COLO668 (cell line): ENCODE measurements at regions not wholly inside any gene's neighbourhood (a gene's known extent, or its start where the extent isn't known, plus 50 kb on each side); places are given as distances from the start of the nearest gene placed in this dataset.

Experiments used
- DNase-seq: peaks from one replicate; lab custom pipeline; 2025; ENCODE audit not compliant: unreplicated experiment; lab: John Stamatoyannopoulos, UW

DNA sequence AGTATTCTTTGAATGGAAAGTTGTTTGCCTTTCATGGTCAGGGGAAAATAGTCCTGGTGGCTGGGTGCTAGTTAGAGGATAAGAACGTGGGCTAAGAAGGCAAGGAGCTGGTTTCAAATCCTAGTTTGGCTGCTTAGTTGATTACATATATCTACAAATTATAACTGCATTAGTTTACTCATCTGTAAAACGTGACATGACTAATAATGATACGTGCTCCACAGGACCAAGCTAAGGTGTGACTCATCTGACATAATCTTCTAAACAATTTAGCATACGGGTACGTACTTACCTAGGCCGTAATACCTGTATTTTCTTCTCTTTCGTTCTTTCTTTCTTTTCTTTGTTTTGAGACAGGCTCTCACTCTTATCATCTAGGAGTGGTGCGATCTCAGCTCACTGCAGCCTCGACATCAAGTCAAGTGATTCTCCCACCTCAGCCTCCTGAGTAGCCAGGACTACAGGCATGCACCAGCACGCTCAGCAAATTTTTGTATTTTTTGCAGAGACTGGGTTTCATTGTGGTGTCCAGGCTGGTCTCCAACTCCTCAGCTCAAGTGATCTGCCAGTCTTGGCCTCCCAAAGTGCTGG lies 1274.2 kb upstream of the GJE1 start:
- DNase-seq: no peak

DNA sequence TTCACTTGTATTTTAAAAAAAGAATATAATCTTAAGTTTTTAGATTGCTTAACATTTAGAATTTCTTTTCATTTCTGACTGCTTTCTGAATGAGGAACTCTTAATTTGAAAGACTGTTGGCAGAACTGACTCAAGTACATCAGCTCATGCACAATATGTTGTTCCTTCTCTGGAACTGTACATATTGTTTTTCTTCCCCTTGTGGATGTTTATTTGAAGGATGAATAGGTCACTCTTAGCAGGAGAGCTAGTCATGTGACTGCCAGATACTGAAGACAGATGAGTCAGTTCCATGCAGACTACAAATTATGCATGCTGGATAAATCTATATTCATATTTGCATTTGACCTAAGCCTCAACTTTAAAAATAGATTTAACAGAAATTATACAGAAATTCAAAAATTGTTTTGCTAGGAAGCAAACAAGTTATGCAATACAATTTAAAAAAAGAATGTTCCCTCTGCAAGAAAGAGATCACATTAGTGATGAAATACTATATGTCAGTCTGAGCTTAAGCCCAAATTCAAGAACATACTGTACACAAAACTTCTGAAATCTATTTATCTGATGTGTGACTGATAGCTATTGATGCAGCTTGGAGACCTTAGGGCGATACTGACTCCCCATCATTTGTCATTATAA lies 1274.9 kb upstream of the GJE1 start:
- DNase-seq: no peak

DNA sequence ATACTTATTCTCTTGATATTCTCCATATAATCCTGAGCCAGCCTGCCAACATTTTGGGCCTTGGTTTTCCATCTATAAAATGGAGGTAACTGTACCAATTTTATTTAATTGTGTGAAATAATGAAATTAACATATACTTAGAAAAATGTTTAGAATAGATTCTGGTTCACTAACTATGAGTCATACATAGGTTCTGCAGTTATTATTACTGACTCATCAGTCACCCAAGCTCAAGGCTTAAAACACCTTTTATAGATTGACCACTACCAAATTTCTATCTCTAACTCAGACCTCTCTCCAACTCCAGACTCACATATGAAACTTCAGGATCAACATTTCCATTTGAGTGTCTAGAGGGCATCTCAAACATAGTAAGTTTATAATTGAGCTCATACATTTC lies 1277.2 kb upstream of the GJE1 start:
- no peak for DNase-seq

DNA sequence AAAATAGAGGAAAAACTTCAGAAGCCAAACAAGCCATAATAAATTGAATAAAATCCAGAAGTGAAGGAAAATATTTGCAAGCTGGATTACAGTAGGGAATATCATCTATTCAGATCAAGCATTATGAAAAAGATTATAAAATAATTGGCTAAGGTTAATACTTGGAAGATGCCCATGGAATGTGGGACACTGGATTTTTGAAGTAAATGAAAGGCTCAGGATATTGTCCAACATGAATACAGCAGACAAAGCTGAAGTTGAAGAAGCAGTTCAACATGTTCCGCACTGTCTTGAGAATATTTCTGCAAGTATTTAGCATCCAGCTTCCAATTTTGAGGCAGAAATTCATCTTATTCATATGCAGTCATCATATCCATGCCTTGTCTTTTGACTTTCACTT lies 1278.4 kb upstream of the GJE1 start:
- no peak for DNase-seq

DNA sequence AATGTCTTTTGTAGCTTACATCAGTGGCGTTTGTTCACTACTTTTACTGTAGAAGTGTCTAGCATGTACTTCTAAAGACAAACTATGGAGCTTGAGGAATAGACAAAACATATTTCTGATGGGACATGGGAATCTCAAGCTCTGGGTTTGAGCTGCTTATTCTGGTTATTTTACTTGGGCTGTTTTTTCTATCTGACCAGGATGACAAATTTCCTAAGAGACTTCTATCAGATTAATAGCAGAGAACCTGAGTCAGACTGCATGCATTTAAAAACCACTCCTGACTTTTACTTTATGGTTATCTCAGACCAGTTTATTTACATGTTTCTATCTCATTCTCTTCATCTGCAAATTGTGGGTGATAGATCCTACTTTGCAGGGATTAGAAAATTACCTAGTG lies 1282.3 kb upstream of the GJE1 start:
- DNase-seq: no peak

DNA sequence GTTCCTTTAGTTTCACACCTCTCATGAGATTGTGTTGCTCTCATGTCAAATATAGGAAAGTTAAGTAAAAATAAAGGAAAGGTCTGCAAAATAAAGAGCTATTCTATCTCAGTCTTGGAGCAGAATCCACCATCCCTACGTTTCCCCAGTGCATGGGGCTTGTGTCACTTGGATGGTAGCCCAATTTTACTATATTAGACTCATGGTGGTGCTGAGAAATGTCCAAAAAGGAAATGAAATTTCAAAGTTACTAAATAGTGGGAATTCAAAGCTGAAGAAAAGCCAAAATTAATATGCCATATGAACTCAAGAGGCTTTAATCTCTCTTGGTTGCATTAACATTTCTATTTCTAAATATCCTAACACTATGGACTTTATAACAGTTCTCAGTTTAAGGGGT lies 1283.3 kb upstream of the GJE1 start:
- DNase-seq: no peak

DNA sequence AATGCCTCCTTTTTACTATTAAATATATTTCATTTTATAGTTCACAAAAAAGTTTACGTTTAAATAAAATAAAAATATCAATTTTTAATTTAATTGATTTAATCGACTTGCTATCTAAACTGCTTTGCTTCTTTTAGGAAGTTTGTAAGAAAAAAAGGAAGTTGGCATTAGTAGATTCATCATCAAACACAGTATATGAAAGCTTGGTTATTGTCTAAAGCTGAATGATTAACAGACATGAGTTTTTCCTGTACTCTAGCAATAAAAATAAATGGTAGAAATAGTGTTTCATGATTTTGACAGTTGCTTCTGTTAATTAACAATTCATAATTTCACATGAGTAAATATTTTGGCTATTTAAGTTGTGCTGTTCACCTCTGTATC lies 1285.5 kb upstream of the GJE1 start:
- DNase-seq: no peak

DNA sequence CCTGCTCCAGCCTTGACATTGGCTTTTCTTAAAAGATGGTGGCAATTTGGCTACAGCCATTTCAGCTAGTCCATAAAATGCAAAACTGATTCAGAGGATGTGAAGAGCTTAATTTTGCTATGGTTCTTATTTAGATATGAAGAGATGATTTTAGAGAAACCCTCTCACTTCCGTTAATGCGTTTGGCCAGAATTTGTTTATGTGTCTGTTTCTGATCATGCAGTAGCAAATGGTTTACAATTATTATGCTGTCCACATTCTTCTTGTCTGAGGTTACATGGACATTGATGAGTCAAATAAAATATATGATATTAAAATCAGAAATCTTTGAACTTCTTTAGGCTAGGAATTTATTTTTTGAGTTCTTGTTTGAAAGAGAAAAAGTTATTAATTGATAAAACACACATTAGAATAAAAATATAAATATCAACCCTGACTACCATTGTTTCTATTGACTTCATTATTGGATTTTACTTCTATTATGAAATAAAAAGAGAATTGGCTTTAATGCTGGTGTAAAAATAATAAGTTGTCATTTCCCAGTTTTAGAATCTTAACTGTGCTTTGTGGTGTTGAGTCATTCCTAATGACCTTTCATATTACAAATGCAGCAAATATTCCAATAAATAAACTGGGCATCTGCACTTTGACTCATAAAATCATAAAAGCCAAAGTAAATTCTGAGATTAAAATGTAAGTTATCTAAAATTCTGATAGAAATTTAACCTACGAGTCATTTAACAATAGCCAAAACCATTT lies 1286.0 kb upstream of the GJE1 start:
- DNase-seq: no peak

DNA sequence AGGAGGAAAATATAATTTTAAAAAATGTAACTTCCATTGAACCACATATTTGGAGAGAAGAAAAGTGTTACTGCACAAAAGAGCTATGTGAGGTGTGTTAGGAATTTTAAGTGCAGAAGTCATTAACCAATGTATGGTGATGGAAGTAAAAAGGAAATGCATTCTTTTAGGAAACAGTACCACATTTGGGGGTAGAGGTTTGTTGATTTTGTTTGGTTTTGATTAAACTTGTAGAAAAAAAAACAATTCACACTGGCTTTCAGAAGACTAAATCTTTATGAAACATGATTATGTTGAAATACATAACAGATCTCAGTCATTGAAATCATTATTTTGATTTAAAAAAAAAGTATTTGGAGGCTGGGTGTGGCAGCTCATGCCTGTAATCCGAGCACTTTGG lies 1287.0 kb upstream of the GJE1 start:
- DNase-seq: no peak

DNA sequence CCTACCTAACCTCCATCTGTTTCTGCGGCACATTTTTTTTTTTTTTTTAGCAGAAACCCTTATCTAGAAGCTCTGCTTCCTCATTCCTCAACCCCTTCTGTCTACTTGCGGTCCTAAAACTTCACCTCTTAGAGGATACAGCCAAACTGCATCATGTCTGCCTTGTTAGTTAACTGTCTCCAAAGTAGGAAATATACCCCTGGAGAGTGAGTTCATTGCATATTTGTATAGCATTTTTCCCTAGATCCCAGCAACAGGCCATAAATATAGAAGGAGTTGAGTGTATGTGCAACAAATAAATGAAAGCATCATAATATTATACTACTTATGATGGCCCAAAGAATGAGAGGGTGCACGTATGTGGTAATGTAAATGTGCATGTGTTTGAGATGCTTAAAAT lies 1288.6 kb upstream of the GJE1 start:
- DNase-seq: no peak

DNA sequence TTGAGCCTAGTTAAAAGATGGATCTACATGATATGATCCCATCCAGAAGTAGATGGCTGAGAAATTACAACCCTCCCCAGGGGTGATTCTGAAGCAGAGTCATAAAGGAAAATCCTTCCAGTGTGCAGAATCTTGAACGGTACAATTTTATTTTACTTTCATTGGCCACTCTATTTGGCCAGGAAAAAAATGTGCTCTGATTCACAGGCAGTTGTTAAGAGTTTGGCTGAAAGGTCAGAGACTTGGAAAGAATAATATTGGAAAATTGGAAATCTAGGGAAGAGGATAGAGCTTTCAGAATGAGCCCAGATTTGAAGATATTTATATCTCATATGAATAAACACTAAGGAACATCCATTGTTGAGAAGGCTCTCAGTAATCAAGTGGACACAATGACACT lies 1299.3 kb upstream of the GJE1 start:
- no peak for DNase-seq

DNA sequence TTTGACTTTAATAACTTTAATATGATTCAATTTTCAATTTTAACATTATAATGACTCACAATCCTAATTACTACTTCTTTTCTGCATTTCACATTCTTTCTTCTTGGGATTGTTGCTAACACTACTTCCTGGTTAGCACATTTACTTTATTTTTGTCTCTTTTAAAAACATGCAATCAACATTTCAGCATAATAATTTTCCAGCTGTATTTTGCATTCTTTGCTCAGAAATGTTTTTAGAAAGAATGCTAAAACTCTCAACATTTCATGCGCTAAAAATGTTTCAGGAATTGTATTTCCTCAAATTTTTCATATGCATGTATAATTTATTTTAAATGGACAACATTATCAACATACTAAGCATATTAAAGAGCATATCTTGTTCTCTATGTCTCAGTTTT lies 1302.1 kb upstream of the GJE1 start:
- no peak for DNase-seq

DNA sequence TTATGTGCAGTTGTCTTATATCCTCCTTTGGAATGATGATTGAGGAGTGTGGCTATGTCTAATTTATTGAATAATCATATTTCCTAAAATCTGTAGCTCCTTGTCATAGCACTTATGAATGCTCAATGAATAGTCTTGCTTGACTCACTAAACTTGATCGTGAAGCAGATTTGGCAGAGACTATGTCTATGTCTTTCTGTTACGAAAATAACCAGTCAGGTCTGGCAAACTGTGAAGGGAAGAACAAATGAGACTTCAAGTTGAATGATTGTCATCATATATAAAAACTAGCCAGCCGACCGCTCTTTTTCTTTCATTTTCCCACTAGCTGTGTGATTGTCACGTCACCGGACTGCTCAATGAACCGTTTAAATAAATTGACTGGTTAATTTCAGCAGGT lies 1303.9 kb upstream of the GJE1 start:
- DNase-seq: no peak

DNA sequence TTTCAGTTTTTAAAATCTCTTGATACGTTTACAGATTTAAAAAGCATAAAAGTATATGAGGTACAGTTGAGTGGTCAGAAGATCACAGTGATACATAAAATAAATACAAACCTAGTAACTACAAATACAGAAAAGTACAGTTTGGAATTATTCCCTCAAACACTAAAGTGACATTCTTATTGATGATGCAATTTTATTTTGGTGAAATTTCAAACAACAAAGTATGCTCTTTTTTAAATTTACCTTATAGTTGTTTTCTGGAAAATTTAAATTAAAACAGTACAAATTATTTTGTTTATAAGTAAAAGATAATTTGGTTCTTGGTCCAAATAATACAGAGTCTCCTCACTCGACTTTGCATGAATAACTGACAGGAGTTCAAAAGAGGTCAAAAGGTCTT lies 1305.1 kb upstream of the GJE1 start:
- DNase-seq: no peak

DNA sequence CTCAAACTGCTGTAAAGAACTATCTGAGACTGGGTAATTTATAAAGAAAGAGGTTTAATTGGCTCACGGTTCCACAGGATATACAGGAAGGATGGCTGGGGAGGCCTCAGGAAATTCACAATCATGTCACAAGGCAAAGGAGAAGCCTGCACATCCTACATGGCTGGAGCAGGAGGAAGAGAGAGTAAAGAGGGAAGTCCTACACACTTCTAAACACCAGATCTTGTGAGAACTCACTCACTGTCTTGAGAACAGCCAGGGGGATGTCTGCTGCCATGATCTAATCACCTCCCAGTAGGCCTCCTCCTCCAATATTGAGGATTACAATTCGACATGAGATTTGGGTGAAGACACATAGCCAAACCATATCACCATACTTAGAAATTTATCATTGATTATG lies 1307.0 kb upstream of the GJE1 start:
- no peak for DNase-seq

DNA sequence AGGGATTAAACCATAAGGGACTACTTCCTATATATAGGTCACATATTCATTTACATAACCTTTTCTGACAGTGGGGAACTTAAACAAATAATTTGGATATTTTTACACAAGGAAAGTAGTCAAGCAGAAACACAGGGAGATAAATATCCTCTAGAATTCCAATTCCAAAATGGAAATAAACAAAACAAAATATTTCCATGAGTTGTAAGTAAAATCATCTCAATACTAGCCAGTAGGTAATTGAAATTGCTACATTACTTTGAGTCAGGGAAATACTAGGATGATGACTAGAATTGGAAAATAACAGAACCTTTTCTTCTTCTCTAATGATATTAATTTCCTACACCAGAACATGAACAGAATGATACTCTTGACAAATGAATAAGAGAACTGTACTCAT lies 1308.1 kb upstream of the GJE1 start:
- DNase-seq: no peak

DNA sequence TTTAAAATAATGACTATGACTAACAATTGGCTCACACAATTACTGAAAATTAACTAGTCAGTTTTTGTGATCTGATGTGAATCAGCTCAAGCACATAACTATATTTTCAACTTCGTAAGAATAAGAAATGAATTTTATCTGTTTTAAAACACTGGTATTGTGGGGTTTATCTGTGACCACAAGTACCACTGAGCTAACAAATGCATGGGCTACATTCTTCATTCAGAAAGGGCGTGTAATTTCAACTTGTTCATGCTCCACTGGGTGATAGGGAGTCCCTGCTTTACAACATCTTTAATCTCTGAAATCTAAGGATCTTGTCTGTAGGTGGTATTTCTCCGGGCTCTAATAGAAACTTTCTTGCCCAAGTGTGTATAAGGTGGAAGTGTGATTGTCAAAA lies 1311.5 kb upstream of the GJE1 start:
- DNase-seq: no peak

DNA sequence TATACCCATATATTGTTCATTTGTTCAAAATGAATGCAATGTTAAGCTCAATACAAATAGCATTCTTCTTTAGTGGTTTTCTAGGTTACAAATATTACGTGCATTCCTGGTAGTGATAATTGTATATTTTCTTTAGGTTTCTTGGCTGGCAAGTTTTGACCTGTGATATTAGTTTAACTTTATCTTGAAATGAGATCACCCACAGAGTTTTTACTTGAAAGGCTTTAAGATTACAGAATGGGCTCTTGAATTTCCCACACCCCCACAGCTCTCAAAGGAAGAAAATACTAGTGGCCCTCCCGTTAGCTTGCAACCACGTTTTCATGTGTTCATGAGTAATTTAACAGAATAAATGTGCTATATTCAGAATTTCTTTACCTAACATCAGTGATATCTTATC lies 1315.5 kb upstream of the GJE1 start:
- no peak for DNase-seq

DNA sequence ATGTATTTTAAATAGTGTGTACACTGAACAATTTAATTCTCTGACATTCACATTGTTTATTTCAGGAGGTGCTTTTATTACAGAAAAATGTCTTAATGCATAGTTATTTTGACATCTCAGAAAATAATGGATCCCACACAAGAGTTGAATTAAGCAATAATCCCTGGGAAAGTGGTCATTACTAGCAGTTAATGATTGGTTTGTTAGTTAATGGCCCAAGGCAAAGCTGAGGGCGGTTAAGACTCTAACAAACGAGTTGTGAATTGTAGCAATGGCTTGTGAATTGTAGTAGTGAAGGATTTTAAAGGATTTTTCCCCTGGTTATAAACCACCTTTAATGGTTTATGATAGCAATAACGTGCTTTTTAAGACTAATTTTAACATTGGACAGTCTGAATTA lies 1316.0 kb upstream of the GJE1 start:
- DNase-seq: no peak

DNA sequence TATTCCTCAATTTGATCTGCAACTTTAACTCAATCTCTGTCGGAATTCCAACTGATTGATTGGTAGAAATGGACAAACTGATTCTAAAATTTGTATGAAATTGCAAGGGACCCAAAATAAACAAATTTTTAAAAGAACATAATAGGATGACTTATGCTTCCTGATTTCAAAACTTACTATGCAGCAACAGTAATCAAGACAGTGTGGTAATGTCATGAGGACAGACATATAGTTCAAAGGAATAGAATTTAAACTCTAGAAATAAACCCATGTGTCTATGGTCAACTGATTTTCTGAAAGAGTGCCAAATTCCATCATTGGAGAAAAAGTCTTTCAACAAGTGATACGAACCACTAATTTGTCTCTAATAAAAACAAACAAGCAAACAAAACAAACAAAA lies 1320.1 kb upstream of the GJE1 start:
- no peak for DNase-seq

DNA sequence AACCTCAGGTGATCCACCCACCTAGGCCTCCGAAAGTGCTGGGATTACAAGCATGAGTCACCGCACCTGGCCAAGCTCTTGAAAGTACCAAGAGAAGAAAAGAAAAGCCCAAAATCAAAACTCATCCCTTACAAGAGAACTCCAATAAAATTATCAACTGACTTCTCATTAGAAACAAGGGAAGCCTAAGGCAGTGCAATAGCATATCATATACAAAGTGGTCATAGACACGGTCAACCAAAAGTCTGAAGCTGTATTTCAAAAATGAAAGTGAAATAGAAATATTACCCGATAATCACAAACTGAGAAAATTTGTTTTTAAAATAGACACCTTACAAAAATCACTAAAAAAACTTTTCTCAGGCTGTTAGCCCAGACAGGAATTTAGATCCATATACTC lies 1321.1 kb upstream of the GJE1 start:
- DNase-seq: no peak

DNA sequence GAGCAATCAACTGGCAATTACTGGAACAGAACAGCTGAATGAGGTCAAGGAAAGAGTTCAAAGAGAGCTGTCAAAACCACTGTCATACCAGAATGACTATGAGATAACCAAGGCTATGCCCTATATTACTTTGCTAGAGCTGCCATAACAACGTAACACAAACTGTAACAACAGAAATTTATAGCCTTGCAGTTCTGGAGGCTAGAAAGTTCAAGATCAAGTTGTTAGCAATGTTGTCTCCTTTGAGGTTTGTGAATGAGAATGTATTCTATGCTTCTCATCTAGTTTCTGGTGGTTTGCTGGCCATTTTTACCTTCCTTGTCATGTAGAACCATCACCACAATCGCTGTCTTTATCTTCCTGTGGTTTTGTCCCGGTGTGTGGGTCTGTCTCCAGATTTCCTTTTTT lies 1323.0 kb upstream of the GJE1 start:
- no peak for DNase-seq

DNA sequence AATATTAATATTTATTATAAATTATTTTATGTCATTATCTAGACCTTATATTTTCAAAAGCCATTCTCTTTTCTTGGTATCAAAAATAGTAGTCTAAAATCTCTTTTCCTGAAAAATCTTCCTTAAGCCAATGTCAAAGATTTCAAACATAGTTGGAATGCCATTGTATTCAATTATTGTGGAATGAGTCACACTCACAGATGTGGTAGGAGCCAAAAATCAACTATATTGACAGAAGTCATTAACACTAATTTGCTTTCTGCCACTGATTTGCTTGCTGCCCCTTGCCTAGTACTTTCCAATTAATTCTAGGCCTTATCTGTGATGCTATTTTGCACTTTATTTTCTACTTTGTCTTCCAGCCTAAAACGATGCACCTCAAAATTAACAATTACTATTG lies 1326.3 kb upstream of the GJE1 start:
- DNase-seq: no peak
